ENCODE measurements at regions not wholly inside any gene's neighbourhood (a gene's known extent, or its start where the extent isn't known, plus 50 kb on each side); places are given as distances from the start of the nearest gene placed in this dataset.

DNA sequence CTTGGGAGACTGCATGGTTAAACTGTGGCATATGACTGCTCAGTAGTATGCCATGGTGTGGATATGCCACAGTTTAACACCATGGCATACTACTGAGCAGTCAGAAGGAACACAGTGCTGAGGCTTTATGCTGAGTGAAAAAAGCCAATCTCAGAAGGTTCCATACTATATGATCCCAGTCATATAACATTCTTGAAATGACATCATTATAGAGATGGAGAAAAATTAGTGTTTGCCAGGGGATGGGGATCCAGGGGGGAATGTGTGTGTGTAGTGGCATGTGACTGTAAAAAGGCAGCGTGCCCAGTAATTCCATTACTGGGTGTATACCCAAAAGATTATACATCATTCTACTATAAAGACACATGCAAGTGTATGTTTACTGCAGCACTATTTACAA is 85.8 kb downstream of the FOXF2 start:
- TF ChIP-seq POLR2A (IDR thresholded peaks at IDR 0.05) (no peak), POLR2AphosphoS5 (IDR thresholded peaks at IDR 0.05) (no peak)
- TF ChIP-seq, protein P1, sequence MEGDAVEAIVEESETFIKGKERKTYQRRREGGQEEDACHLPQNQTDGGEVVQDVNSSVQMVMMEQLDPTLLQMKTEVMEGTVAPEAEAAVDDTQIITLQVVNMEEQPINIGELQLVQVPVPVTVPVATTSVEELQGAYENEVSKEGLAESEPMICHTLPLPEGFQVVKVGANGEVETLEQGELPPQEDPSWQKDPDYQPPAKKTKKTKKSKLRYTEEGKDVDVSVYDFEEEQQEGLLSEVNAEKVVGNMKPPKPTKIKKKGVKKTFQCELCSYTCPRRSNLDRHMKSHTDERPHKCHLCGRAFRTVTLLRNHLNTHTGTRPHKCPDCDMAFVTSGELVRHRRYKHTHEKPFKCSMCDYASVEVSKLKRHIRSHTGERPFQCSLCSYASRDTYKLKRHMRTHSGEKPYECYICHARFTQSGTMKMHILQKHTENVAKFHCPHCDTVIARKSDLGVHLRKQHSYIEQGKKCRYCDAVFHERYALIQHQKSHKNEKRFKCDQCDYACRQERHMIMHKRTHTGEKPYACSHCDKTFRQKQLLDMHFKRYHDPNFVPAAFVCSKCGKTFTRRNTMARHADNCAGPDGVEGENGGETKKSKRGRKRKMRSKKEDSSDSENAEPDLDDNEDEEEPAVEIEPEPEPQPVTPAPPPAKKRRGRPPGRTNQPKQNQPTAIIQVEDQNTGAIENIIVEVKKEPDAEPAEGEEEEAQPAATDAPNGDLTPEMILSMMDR (IDR thresholded peaks at IDR 0.05), result no peak
